NCI-H146 treated with DMSO at 0.1 percent for 48 hours (cell line): ENCODE measurements at regions not wholly inside any gene's neighbourhood (a gene's known extent, or its start where the extent isn't known, plus 50 kb on each side); places are given as distances from the start of the nearest gene placed in this dataset.

Experiments
- DNase-seq: peaks from one replicate; lab custom pipeline; 2025; ENCODE audit not compliant: unreplicated experiment; lab: John Stamatoyannopoulos, UW

DNA sequence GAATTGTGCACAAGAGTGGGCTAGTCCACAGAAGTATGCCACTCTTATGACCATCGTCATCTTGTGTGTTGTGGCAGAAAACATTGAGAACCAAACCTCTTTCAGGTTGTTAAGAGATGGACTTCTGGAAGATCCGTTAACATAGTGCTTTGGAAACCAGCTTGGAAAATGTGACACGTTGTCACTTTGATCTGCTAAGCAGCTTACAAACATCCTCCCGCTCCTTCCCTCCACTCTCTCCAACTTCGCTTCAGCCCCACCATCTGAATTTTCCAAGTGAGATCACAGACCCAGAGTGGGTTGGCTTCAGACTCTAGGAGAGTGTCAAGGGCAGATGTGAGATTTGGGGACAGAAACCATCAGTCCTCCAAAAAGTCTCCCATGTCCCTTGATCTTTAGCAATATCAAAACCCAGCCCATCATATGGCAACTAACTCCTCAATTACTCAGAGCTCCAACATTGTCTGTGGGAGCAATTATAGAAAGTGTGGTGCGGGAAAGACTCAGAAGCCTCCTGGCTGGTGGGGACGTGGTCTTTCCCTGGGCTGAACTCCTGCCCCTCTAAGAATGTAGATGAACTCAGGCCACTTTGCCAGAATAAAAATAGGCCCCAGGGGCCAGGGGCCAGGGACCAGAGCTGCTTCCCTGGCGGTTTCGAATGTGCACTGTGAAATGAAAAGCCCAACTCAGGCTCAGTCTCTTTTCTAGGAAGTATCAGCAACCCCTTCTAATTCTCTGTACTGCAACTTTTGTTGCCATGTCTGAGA is 129.5 kb downstream of the SLC38A6 start:
- no peak for DNase-seq

DNA sequence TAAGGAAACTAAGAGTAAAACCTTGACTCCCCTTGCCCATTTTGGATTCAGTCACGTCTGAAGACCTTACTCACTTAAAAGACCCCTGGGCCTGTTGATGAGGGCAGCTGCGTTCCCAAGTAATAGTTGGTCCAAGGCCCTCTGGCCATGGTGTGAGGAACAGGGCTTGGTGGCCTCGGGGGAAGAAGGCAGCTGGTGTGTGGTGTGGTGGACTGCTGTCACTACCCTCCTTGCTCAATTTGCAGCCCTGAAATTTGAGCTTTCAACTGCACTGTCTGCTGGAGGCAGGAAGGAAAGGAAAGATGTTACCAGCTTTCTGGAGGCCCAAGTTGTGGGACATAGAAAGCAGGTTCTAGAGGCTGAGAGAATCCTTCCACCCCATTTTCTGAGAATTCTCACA is 128.2 kb downstream of the SLC38A6 start:
- no peak for DNase-seq

DNA sequence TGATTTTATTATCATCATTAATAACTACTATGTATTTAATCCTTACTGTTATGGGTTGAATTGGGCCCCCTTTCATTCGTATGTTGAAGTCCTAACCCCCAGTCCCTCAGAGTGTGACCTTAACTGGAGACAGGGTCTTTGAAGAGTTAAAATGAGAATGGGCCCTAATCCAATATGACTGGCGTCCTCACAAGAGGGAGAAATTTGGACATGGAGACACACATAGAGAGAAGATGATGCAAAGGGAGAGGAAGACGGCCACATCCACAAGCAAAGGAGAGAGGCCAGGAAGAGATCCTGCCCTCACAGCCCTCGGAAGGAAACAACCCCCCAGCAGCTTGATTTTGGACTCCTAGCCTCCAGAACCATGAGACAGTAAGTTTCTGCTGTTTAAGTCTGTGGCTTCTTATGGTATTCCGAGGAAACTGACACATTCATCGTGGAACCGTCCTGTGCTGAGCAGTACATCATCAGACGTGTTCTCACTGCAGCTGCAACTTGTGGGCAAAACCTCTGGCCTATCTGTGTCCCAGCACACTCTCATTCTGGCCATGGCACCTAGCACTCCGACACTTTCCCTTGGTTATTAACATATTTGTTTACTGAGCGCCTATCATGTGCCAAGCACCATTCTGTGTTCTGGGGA is 127.6 kb downstream of the SLC38A6 start:
- DNase-seq, result no peak

DNA sequence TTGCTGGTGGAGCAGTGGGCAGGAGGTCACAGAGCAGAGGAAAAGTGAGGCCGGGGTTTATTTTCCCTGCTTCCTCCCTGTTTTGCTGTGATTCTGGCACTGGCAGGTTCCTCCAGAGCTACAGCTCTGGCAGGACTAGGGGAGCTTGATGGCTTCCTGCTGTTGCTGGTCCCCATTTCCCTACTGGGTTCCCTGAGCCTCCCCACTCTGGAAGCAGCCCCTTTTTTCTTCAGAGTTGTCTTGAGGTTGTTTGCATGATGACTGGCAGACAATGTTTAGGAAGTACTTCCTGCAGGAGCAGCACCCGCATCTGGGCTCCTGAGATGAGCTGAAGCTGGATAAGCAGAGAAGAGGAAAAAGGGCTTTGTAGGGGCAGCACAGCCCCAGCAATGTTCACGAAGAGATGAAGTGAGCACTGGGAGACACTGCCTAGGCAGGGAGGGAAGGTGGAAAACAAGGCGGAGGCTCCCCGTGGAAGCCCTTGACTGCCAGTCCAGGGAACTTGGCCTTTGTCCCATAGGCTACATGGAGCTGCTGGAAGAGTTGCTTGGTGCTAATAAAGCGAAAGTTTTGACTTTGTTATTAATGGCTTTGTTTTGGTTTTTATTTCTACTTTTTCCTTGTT is 126.9 kb downstream of the SLC38A6 start:
- DNase-seq, result no peak

DNA sequence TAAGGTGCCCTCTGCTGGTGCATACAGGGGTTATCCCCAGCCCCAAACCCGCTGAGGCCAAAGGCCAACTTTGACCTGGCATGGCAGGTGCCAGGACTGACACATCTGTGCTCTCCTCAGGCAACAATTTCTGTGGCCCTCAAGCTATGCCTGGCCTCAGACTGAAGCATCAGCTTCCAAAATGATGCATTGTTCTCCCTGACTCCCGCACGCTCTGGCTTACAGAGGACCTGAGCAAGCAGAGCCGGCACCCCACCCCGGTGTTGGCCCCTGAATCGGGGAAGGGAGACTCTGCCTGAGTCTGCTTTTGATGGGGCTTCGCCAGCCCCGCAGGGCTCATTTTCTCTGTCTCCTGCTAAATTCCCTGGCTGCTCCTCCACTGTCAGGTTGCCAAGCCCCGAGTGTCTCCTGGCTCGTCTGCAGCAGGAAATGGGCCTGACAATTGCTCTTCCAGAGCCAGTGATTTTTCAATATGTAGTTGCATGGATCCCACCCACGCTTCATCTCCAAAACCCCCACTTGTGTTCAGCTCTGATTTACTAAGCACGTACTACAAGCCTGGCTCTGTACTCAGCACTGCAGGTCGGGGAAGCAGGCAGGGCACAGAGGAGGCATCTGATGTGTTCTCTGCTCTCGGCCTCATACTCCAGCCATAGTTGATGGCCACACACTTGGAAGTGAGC is 126.1 kb downstream of the SLC38A6 start:
- no peak for DNase-seq

DNA sequence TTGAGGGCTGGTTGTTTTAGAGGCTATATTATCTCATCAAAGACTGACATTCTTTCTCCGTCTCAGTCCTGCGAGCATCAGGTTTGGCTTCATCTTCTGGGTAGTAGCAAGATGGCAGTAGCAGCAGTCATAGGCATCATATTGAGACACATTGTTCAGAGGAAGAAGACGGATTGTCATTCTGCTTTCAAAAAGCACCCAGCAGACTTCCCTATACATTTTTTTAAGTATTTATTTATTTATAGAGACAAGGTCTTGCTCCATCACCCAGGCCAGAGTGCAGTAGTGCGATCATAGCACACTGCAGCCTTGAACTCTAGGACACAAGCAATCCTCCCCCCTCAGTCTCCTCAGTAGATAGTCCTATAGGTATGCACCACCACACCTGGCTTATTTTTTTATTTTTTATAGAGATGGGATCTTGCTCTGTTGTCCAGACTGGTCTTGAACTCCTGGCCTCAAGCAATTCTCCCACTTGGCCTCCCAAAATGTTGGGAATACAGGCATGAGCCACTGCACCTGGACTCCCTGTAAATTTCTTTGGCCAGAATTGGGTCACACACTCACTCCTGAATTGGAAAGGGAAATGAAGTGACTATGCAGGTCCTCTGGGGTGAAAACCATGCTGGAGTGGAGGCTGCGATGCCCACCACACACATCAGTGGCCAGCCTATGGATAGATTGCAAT is 125.4 kb downstream of the SLC38A6 start:
- DNase-seq, result no peak

DNA sequence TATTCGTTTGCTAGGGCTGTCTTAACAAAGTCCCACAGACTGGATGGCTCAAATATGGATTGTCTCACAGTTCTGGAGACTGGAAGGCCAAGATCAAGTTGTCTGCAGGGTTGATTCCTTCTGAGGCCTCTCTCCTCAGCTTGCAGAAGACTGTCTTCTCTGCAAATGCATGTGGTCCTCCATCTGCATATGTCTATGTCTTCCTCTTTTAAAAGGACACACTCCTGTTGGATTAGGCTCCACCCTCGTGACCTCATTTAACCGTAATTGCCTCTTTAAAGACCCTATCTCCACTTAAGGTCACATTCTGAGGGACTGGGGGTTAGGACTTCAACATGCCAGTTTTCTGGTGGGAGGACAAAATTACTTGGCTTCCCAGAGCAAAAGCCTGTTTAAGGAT is 123.3 kb downstream of the SLC38A6 start:
- DNase-seq, result no peak

DNA sequence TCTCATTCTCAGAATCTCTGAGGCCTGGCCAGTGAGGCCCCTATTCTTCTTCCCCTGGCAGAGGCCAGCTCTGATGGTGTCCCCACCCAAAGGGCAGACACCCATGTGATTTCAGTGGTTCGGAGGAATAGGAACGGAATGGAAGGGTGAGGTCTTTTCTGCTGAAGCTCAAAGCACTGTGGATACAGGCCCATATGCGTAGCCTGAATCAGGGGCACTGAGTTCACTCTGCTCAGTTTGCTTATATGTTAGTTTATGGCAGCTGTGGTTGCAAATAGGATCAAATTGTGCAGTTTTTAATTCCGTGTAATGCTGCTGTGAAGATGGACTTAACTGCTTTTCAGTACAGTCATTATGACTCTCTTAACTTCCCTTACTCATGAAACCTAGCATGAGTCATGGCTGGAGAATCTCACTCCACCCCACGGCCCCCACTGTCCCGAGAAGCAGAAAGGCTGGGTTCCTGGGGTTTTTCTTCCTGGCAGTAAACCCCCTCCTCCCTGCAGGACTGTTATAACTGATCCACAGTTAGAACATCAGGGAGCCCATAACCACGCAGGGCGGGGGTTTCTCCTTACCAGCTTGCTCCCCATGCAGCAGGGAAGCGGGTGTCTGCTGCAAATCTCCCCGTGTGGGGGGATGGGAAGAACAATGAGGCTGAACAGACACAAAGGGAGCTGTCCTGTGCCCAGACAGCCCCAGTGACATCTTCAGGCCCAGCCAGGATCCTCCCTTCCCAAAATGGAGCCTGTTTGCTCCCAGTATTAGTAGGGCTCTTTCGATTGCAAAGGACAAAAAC is 122.7 kb downstream of the SLC38A6 start:
- DNase-seq, result no peak

DNA sequence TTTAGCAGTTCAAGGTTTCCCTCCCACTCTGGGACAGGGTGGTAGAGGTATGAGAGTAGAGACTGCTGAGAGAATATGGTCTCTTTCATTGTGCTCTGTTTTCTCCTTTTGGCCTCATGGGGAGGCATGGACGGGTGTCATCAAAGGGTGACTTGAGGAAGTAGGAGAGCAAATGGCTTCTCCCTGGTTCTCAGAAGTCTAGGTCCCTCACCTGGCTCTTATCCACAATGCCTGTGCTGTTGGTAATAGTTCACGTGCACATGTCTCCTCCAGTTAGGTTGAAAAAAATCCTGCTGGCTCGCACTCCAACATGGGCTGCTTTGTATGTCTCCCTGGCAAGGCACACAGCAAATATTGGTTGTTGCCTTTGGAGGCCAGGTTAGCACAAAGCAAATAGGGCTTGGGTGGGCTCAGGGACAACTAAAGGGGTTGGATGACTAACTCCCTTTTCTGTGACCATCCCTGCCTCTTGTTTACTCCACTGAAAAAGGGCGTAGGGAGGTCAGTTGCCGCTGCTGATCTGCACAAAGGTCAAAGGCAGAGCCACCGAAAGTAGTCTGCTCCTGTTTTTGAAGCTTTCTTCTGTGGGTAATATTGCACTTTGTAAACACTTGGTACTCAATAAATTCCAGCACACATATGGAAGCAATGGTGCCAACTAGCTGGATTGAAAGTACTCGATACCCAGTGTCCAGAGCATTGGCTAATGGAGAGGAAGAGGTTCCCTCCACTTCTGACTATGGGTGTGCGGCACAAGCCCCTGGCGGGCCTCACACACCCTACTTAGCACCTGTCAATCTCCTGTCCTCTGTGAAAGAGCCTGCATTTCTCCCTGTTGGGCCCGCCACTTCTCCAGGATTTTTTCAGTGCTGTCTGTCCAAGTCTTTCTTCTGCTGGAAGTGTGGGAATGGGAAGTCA is 121.8 kb downstream of the SLC38A6 start:
- no peak for DNase-seq
